Eye (tissue), 1 donor: ENCODE measurements at regions not wholly inside any gene's neighbourhood (a gene's known extent, or its start where the extent isn't known, plus 50 kb on each side); places are given as distances from the start of the nearest gene placed in this dataset.
"Not testable (repeated sequence)": the region's sequence is repeated elsewhere in the genome, so short reads cannot be mapped to it uniquely, and the experiment has no call there.

Experiments
- DNase-seq: peaks from one replicate; pipeline ENCODE4 v3.0.0-alpha.2; 2015

DNA sequence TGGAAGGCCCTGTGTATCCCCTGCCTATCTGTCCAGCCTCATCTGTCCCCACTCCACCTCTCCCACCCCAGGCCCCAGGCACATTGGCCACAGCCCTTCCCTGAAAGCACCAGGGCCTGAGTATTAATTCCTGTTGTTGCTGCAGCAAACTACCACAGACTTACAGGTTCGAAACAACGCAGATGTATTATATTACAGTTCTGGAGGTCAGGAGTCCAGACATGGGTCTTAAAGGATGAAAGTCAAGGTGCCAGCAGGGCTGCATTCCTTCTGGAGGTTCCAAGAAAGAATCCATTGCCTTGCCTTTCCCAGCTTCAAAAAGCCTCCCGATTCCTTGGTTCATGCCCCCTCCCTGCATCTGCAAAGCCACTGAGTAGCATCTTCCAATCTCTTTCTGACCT is 78.7 kb upstream of the LAPTM4A start:
- DNase-seq: no peak

GRCh38 chr2:20129331-20130159 is 78.1 kb upstream of the LAPTM4A start:
- no peak for DNase-seq

DNA sequence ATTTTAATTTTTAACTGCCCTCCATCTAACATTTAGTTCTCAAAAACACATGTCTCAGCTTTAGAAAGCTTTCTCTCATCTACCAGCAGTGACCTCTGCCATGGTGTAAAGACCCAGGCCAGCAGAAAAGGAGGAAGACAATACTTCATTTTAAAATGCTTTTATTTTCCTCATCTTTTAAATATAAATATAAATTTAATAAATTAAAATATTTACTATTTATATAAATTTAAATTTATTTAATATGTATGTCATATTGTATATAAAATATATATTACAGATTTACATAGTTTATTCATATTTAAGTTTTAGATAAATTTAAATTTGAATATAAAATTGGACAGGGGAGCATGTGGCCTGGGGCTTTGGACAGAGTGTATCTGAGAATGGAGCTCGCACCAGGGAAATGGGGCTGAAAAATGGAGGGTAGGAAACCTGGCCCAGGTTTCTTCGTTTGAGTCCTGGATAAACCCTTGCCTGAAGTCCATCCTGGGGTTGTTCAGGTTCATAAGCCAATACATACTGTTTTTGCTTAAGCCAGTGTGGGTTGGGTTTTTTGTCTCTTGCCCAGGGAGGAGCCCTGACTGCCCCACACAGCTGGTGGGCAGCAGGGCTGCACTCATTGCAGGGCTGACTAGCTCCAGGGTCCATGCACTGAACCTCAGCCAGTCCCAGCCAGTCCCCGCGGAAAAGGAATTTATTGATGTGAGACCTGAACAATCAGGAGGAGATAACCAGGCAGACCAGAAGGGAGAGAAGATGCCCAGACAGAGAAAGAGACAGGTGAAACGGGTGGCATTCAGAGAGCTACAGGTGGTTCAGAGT is 77.3 kb upstream of the LAPTM4A start:
- DNase-seq: no peak

DNA sequence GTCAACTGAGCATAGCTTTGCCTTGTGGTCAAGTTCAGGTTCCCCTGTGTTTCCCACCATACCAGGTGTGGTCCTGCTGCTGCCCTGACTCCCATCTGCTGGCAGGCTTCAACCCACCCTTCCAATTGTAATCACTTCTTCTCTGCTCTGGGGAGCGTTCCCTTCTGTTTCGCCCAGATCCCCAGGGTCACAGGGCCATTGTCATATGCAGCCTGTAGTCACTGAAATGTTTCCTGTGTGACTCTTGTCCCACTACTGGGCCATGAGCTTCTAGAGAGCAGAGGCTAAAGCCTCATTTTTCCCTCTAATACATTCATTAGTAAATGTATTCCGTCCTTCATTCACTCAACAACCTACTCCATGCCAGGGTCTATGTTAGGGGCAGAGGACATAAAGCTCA is 75.0 kb upstream of the LAPTM4A start:
- no peak for DNase-seq

DNA sequence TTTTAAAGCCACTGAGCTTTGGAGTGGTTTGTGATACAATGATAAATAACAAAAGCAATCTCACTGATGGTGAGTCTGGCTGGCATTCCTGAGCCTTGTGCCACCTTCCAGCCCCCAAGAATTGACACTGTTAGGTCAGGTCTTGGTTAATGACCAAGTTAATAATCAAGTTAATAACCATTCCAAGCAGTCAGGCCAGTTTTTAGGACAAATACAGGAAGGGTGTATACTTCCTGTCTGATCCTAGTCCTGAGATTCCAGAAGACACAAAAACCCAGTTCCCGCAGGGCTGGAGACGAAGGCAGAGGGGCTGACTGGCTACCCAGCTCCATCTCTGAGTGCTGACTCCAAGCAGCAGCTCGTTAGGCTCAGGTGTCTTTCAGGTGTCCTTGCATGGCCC is 74.6 kb upstream of the LAPTM4A start:
- no peak for DNase-seq

GRCh38 chr2:20125616-20126015 is 74.2 kb upstream of the LAPTM4A start:
- DNase-seq: no peak

DNA sequence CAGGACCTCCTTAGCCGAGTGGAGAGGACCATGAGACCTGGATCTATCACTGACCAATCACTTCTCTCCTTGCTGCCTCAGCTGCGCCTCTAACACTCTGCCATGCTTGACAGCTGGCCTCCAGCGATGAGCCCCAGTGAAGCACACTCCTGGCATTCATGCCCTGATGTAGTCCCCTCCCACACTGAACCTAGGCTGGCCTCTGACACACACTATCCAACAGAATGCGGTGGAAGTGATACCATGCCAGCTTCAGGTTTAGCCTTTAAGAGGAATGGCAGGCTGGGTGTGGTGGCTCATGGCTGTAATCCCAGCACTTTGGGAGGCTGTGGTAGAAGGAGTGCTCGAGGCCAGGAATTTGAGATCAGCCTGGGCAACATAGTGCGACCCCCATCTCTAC is 73.7 kb upstream of the LAPTM4A start:
- no peak for DNase-seq

- DNase-seq: no peak
Observed at GRCh38 chr2:20123871-20124594, 72.6 kb upstream of the LAPTM4A start.

- DNase-seq: no peak
Observed at GRCh38 chr2:20122864-20123263, 71.4 kb upstream of the LAPTM4A start.

GRCh38 chr2:20120569-20121416 is 69.4 kb upstream of the LAPTM4A start:
- no peak for DNase-seq

DNA sequence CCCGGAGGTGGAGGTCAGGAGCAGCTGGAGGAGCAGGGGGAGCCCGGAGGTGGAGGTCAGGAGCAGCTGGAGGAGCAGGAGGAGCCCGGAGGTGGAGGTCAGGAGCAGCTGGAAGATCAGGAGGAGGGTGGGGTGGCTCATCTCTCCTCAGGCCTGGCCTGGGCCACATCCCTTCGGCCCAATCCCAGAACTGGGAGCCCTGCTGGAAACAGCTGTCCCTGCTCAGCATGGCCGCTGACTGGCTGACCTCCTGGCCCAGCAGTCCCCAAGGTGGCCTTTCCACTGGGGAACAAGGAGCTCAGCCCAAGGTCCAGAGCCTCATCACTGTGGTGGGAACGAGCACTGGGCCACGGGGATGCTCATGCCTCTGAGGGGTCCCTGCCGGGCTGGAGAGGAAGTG is 66.6 kb upstream of the LAPTM4A start:
- no peak for DNase-seq

GRCh38 chr2:20115902-20116301 is 64.5 kb upstream of the LAPTM4A start:
- DNase-seq: no peak

DNA sequence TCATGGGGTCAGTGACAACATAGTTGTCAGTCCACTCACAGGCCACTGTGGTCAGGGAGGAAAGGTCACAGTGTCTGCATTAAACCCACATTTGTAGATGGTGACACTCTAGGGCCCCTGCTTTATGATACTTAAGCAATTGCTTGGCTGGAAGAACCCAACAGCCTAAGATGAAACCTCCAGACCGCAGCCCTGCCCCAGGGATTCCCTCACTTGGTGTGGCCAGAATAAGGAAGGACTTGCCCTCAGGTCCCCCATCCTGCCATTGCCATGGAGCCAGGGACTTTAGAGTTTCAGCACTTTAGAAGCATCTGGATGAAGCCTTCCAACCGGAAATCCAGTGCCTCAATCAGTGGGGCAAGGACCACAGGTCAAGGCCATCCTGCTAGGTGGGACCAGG is 63.9 kb upstream of the LAPTM4A start:
- DNase-seq: no peak

DNA sequence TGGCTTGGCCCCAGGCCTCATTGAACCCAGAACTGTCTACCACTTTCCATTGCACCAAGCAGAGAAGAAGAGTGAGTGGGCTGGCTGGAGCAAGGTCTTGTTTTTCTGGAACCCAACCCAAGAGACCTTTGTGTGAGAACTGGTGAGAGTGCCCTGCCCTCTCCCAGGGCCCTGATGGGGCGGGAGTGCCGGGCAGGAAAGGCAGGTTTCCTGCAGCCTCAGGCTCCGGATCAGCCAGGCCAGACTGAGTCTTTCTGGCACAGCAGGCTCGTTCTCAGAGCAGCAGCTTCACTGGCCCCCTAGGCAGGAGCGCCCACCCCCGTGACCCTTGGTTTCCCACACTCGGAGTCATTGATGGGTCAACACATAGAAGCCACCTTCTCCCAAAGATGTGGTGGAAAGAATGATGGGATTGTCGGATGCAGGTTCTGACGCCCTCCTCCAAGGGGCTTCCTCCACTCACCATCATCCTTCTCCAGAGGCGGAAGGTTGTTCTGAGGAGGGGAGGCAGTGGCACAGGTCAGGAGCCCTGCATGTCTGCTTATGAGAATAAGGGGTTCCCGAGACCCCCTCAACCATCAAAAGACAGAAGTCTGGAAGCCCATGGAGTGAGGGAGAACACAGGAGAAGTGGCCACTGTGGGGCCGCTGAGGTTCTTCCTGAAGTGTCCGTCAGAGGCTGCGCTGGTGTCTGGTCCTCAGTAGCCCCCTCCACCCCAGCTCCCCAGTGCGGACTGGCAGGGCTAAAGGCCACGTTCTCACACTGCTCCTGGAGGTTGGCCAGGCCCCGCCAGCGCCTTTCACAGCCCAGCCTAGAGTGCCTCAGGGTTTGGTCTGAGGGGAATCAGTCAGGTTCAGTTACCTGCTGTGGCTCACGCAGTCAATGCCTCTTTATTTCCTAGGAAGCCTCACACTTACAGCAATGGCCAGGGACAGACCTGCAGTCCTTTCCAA is 62.8 kb upstream of the LAPTM4A start:
- DNase-seq: no peak

- no peak for DNase-seq
Observed at GRCh38 chr2:20113004-20113796, 61.8 kb upstream of the LAPTM4A start.

DNA sequence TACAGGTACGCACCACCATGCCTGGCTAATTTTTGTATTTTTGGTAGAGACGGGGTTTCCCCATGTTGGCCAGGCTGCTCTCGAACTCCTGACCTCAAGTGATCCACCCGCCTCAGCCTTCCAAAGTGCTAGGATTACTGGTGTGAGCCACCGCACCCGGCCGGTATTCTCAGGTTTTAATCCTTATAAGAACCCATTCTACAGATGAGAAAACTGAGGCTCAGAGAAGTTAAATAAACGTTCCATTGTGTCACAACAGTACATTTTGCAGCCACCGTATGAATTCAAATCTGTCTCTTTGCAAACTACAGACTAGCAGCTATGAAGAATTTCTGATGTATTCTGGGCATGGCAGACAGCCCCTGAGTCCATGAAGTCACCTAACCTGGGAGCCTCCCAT is 60.9 kb upstream of the LAPTM4A start:
- not testable (repeated sequence) for DNase-seq

- DNase-seq: no peak
Observed at GRCh38 chr2:20111311-20112131, 60.1 kb upstream of the LAPTM4A start.

- DNase-seq: no peak
Observed at GRCh38 chr2:20110876-20111275, 59.4 kb upstream of the LAPTM4A start.

DNA sequence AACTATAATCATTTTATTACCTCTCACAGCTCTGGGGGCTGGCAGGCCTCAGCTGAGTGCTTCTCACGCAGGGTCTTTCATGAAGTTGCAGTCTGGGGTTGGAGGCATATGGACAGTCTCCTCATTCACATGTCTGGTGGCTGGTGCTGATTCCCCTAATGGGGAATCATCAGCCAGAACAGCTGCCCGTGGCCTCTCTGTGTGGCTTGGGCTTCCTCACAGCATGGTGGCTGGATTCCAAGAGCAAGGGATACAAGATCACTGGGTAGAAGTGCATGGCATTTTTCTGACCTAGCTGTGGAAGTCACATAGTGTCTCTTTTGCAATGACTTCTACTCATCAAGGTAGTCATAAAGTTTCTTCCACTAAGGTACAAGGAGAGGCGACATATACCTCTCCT is 59.0 kb upstream of the LAPTM4A start:
- no peak for DNase-seq
